ENCODE measurements at regions not wholly inside any gene's neighbourhood (a gene's known extent, or its start where the extent isn't known, plus 50 kb on each side); places are given as distances from the start of the nearest gene placed in this dataset.

DNA sequence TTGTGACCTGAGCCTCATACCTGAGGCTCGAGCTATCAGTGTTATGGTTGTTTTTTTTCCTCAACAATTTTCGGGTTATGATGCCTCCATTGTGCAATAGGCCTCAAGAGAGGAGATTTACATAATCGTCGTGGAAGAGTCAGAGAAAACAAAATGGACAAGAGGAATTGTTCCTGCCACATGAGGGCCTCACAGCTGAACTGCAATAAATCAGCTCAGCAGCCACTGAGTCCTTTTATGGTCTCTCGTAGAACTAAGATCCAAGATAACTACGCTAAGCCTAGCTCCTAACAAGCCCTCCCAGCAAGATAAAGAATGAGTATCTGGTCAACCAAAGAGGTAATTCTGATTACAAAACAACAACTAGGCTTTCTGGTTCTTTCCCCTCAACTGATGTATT lies 336.8 kb downstream of the WDR11 start:
- Histone ChIP-seq H3K4me1 (ENCODE audit: control insufficient read depth in 2 of 3, insufficient read depth in 2 of 3, low read depth in 1 of 3, low read length in 3 of 3) (no peaks in the 10 kb centered on the region), H3K4me3 (ENCODE audit: low read length in 3 of 3) (no peak overlapping the region), H3K27ac (ENCODE audit: low read depth in 2 of 2, low read length in 2 of 2) (no peak overlapping the region), H3K27me3 (ENCODE audit: control insufficient read depth, insufficient read depth, low read length) (no peaks in the 10 kb centered on the region), H3K36me3 (ENCODE audit: control insufficient read depth in 2 of 3, insufficient read depth in 3 of 3, low read length in 3 of 3) (no peaks in the 10 kb centered on the region), H3K9me3 (ENCODE audit: control insufficient read depth in 2 of 3, insufficient read depth in 1 of 3, low read length in 3 of 3) (no peaks in the 10 kb centered on the region), H3K9ac (ENCODE audit: low read length in 3 of 3) (no peak overlapping the region)
- intact Hi-C loops (cut with DNase I) = no loop called here
- TF ChIP-seq, protein P1, sequence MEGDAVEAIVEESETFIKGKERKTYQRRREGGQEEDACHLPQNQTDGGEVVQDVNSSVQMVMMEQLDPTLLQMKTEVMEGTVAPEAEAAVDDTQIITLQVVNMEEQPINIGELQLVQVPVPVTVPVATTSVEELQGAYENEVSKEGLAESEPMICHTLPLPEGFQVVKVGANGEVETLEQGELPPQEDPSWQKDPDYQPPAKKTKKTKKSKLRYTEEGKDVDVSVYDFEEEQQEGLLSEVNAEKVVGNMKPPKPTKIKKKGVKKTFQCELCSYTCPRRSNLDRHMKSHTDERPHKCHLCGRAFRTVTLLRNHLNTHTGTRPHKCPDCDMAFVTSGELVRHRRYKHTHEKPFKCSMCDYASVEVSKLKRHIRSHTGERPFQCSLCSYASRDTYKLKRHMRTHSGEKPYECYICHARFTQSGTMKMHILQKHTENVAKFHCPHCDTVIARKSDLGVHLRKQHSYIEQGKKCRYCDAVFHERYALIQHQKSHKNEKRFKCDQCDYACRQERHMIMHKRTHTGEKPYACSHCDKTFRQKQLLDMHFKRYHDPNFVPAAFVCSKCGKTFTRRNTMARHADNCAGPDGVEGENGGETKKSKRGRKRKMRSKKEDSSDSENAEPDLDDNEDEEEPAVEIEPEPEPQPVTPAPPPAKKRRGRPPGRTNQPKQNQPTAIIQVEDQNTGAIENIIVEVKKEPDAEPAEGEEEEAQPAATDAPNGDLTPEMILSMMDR (IDR thresholded peaks at IDR 0.05; ENCODE audit: borderline replicate concordance, extremely low read depth, insufficient read depth) = no peak
- FAIRE-seq = no peak
- DNase-seq = peak in 3 of 5 donors; percentile 38 to 73 (median 70)

DNA sequence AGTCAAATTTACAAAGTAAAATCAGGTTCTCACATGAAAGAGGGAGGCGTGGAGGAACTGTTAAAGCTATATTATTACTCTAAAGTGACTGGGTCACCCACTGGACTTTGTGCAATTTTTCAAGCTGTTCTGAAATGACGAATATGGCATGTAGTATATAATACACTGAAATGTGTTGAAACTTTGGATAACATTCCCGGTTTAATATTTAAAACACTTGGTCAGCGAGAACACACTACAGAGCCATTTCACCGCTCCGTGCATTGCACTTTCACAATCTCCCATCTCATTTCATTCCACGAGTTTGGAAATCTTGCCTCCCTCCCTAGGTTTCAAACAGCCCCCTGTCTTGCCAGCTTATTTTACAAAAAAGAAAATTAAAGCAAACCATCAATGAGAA lies 337.9 kb downstream of the WDR11 start:
- FAIRE-seq (no peak), DNase-seq (no peak)
- no peaks in the 10 kb centered on the region for H3K9me3 ChIP-seq (ENCODE audit: control insufficient read depth in 2 of 3, insufficient read depth in 1 of 3, low read length in 3 of 3)
- H3K4me3 ChIP-seq (ENCODE audit: low read length in 3 of 3) = no peak overlapping the region
- no peaks in the 10 kb centered on the region for H3K4me1 ChIP-seq (ENCODE audit: control insufficient read depth in 2 of 3, insufficient read depth in 2 of 3, low read depth in 1 of 3, low read length in 3 of 3)
- H3K27ac ChIP-seq (ENCODE audit: low read depth in 2 of 2, low read length in 2 of 2) = no peak overlapping the region
- no peak overlapping the region for H3K9ac ChIP-seq (ENCODE audit: low read length in 3 of 3)
- no peaks in the 10 kb centered on the region for H3K36me3 ChIP-seq (ENCODE audit: control insufficient read depth in 2 of 3, insufficient read depth in 3 of 3, low read length in 3 of 3)
- no peaks in the 10 kb centered on the region for H3K27me3 ChIP-seq (ENCODE audit: control insufficient read depth, insufficient read depth, low read length)
- TF ChIP-seq, protein P1 (IDR thresholded peaks at IDR 0.05; ENCODE audit: borderline replicate concordance, extremely low read depth, insufficient read depth) = no peak
- intact Hi-C loops (cut with DNase I) = no loop called here

DNA sequence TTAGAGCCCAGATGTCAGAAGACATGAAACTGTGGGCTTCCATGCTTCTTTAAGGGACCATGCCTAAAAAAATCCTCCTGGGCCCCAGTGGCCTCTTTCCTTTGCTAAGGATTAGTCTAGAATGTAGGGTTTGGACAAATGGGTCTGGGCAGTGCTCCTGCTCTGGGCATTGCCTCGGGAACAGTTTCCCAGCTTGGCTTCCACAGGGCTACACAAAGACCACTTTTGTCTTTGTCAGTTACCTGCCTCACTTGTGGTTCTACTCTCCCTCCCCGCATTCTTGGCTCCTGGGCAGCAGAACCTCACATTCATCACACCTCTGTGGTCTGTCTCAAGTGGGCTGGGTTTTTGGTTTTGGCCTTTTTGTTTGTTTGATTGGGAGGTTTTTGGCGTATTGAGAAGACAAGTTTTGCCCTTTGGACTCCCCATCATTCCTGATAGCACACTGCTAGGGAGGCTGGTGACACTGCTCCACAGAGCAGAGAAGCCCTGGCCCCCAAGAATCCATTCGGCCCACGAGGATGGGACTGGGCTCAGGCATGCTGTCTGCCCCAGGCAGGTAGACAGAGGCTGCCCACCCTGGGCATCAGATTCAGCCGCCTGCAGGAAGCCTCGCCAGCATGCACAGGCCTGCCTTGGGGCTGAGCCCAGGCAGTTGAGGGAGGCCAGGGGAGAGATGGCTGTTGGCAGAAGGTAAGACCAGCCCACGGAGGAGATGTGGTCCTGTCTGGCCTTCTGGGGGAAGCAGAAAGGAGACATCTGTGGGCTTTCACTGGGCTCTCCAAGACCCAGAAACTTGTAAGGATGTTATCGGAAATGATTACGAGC lies 343.7 kb downstream of the WDR11 start:
- Histone ChIP-seq H3K9ac (ENCODE audit: low read length in 3 of 3) (no peak overlapping the region), H3K36me3 (ENCODE audit: control insufficient read depth in 2 of 3, insufficient read depth in 3 of 3, low read length in 3 of 3) (no peaks in the 10 kb centered on the region), H3K27me3 (ENCODE audit: control insufficient read depth, insufficient read depth, low read length) (no peaks in the 10 kb centered on the region), H3K4me3 (ENCODE audit: low read length in 3 of 3) (no peak overlapping the region), H3K27ac (ENCODE audit: low read depth in 2 of 2, low read length in 2 of 2) (no peak overlapping the region), H3K4me1 (ENCODE audit: control insufficient read depth in 2 of 3, insufficient read depth in 2 of 3, low read depth in 1 of 3, low read length in 3 of 3) (peaks cover 0 to 5% (median 0%) of the 10 kb centered on the region in 3 donors), H3K9me3 (ENCODE audit: control insufficient read depth in 2 of 3, insufficient read depth in 1 of 3, low read length in 3 of 3) (no peaks in the 10 kb centered on the region)
- DNase-seq (no peak), FAIRE-seq (no peak)
- TF ChIP-seq, protein P1 (IDR thresholded peaks at IDR 0.05; ENCODE audit: borderline replicate concordance, extremely low read depth, insufficient read depth) = no peak
- intact Hi-C loops (cut with DNase I) = no loop called here

Measured in kidney (tissue), 13 donors.